Activated T-cell treated with anti-CD3 and anti-CD28 coated beads, Interleukin-2, amount 50 U/mL, for 24 hours (primary cell): ENCODE measurements at regions not wholly inside any gene's neighbourhood (a gene's known extent, or its start where the extent isn't known, plus 50 kb on each side); places are given as distances from the start of the nearest gene placed in this dataset.
A peak's percentile ranks its signal among the peaks of the same experiment; 100 is the strongest.

Source experiments
- DNase-seq: peaks from one replicate; pipeline ENCODE4 v3.0.0-alpha.2; 2020
- H3K27ac Mint-ChIP-seq: 2 replicates; pipeline ENCODE4 v1.8.0; 2020; ENCODE audit warnings: mild to moderate bottlenecking, mixed read lengths
- H3K27me3 Mint-ChIP-seq: 2 replicates; pipeline ENCODE4 v1.8.0; 2020; ENCODE audit warnings: mixed read lengths
- H3K36me3 Mint-ChIP-seq: 2 replicates; pipeline ENCODE4 v1.8.0; 2020; ENCODE audit warnings: low read depth, mixed read lengths
- H3K4me1 Mint-ChIP-seq: 2 replicates; pipeline ENCODE4 v1.8.0; 2020; ENCODE audit warnings: low read depth, mixed read lengths
- H3K4me3 Mint-ChIP-seq: 2 replicates; pipeline ENCODE4 v1.8.0; 2020; ENCODE audit warnings: mild to moderate bottlenecking, moderate library complexity, mixed read lengths
- H3K9me3 Mint-ChIP-seq: 2 replicates; pipeline ENCODE4 v1.8.0; 2020; ENCODE audit warnings: mixed read lengths

GRCh38 chr5:143890487-143890886 is 78.5 kb downstream of the HMHB1 start:
- H3K36me3 Mint-ChIP-seq, result no peaks in the 10 kb centered on the region
- DNase-seq, result no peak
- no peaks in the 10 kb centered on the region for H3K27me3 Mint-ChIP-seq
- no peaks in the 10 kb centered on the region for H3K4me1 Mint-ChIP-seq
- no peaks in the 10 kb centered on the region for H3K9me3 Mint-ChIP-seq
- no peak overlapping the region for H3K27ac Mint-ChIP-seq
- no peak overlapping the region for H3K4me3 Mint-ChIP-seq

GRCh38 chr5:143892271-143892670 is 80.3 kb downstream of the HMHB1 start:
- Mint-ChIP-seq H3K36me3 (no peaks in the 10 kb centered on the region), H3K4me1 (peaks cover 9% of the 10 kb centered on the region), H3K9me3 (no peaks in the 10 kb centered on the region), H3K27me3 (no peaks in the 10 kb centered on the region), H3K4me3 (no peak overlapping the region), H3K27ac (no peak overlapping the region)
- DNase-seq, result no peak

- H3K9me3 Mint-ChIP-seq, result no peaks in the 10 kb centered on the region
- DNase-seq, result no peak
- peaks cover 15% of the 10 kb centered on the region for H3K4me1 Mint-ChIP-seq
- H3K4me3 Mint-ChIP-seq, result no peak overlapping the region
- no peaks in the 10 kb centered on the region for H3K27me3 Mint-ChIP-seq
- no peak overlapping the region for H3K27ac Mint-ChIP-seq
- H3K36me3 Mint-ChIP-seq, result no peaks in the 10 kb centered on the region
Measured at GRCh38 chr5:143892908-143893307, 80.9 kb downstream of the HMHB1 start.

- H3K27me3 Mint-ChIP-seq, result no peaks in the 10 kb centered on the region
- H3K4me1 Mint-ChIP-seq, result peaks cover 21% of the 10 kb centered on the region
- DNase-seq, result no peak
- H3K9me3 Mint-ChIP-seq, result no peaks in the 10 kb centered on the region
- H3K4me3 Mint-ChIP-seq, result no peak overlapping the region
- H3K36me3 Mint-ChIP-seq, result no peaks in the 10 kb centered on the region
- no peak overlapping the region for H3K27ac Mint-ChIP-seq
Measured at GRCh38 chr5:143893638-143894037, 81.7 kb downstream of the HMHB1 start.

- no peak overlapping the region for H3K4me3 Mint-ChIP-seq
- no peaks in the 10 kb centered on the region for H3K27me3 Mint-ChIP-seq
- no peak overlapping the region for H3K27ac Mint-ChIP-seq
- no peak for DNase-seq
- peaks cover 34% of the 10 kb centered on the region for H3K4me1 Mint-ChIP-seq
- H3K36me3 Mint-ChIP-seq, result no peaks in the 10 kb centered on the region
- H3K9me3 Mint-ChIP-seq, result no peaks in the 10 kb centered on the region
Measured at GRCh38 chr5:143896516-143896915, 84.6 kb downstream of the HMHB1 start.

- Mint-ChIP-seq H3K36me3 (no peaks in the 10 kb centered on the region), H3K4me3 (no peak overlapping the region), H3K27ac (no peak overlapping the region), H3K27me3 (no peaks in the 10 kb centered on the region), H3K9me3 (no peaks in the 10 kb centered on the region), H3K4me1 (peaks cover 34% of the 10 kb centered on the region)
- DNase-seq, result no peak
Measured at GRCh38 chr5:143896966-143897365, 85.0 kb downstream of the HMHB1 start.

- Mint-ChIP-seq H3K9me3 (no peaks in the 10 kb centered on the region), H3K27ac (no peak overlapping the region), H3K27me3 (no peaks in the 10 kb centered on the region), H3K4me3 (no peak overlapping the region), H3K4me1 (peaks cover 34% of the 10 kb centered on the region), H3K36me3 (no peaks in the 10 kb centered on the region)
- DNase-seq, result no peak
Measured at GRCh38 chr5:143898381-143898780, 86.4 kb downstream of the HMHB1 start.

GRCh38 chr5:143898916-143899591 is 87.1 kb downstream of the HMHB1 start:
- Mint-ChIP-seq H3K4me3 (no peak overlapping the region), H3K36me3 (no peaks in the 10 kb centered on the region), H3K4me1 (peaks cover 34% of the 10 kb centered on the region), H3K9me3 (no peaks in the 10 kb centered on the region), H3K27ac (peak overlapping the region; percentile 35), H3K27me3 (no peaks in the 10 kb centered on the region)
- DNase-seq, result no peak

- DNase-seq, result no peak
- no peak overlapping the region for H3K4me3 Mint-ChIP-seq
- no peaks in the 10 kb centered on the region for H3K9me3 Mint-ChIP-seq
- no peaks in the 10 kb centered on the region for H3K36me3 Mint-ChIP-seq
- peaks cover 8% of the 10 kb centered on the region for H3K27me3 Mint-ChIP-seq
- no peak overlapping the region for H3K27ac Mint-ChIP-seq
- no peaks in the 10 kb centered on the region for H3K4me1 Mint-ChIP-seq
Measured at GRCh38 chr5:143908959-143909358, 97.0 kb downstream of the HMHB1 start.

GRCh38 chr5:143913008-143913752 is 101.2 kb downstream of the HMHB1 start:
- peaks cover 8% of the 10 kb centered on the region for H3K4me1 Mint-ChIP-seq
- no peaks in the 10 kb centered on the region for H3K9me3 Mint-ChIP-seq
- H3K27ac Mint-ChIP-seq, result no peak overlapping the region
- peaks cover 10% of the 10 kb centered on the region for H3K27me3 Mint-ChIP-seq
- no peaks in the 10 kb centered on the region for H3K36me3 Mint-ChIP-seq
- no peak for DNase-seq
- no peak overlapping the region for H3K4me3 Mint-ChIP-seq

GRCh38 chr5:143914756-143915155 is 102.8 kb downstream of the HMHB1 start:
- Mint-ChIP-seq H3K27ac (no peak overlapping the region), H3K9me3 (no peaks in the 10 kb centered on the region), H3K27me3 (peaks cover 10% of the 10 kb centered on the region), H3K4me3 (no peak overlapping the region), H3K4me1 (peaks cover 8% of the 10 kb centered on the region), H3K36me3 (no peaks in the 10 kb centered on the region)
- DNase-seq, result no peak

- Mint-ChIP-seq H3K36me3 (no peaks in the 10 kb centered on the region), H3K9me3 (no peaks in the 10 kb centered on the region), H3K27me3 (peaks cover 8% of the 10 kb centered on the region), H3K4me1 (peaks cover 11% of the 10 kb centered on the region), H3K4me3 (no peak overlapping the region), H3K27ac (no peak overlapping the region)
- DNase-seq, result no peak
Measured at GRCh38 chr5:143916451-143916850, 104.5 kb downstream of the HMHB1 start.

GRCh38 chr5:143918961-143919360 is 107.0 kb downstream of the HMHB1 start:
- no peaks in the 10 kb centered on the region for H3K9me3 Mint-ChIP-seq
- no peak overlapping the region for H3K27ac Mint-ChIP-seq
- H3K36me3 Mint-ChIP-seq, result no peaks in the 10 kb centered on the region
- DNase-seq, result no peak
- peaks cover 23% of the 10 kb centered on the region for H3K4me1 Mint-ChIP-seq
- H3K4me3 Mint-ChIP-seq, result no peak overlapping the region
- H3K27me3 Mint-ChIP-seq, result peaks cover 2% of the 10 kb centered on the region

GRCh38 chr5:143920772-143921171 is 108.8 kb downstream of the HMHB1 start:
- DNase-seq, result no peak
- Mint-ChIP-seq H3K9me3 (no peaks in the 10 kb centered on the region), H3K36me3 (no peaks in the 10 kb centered on the region), H3K4me3 (no peak overlapping the region), H3K27me3 (no peaks in the 10 kb centered on the region), H3K27ac (no peak overlapping the region), H3K4me1 (peaks cover 18% of the 10 kb centered on the region)

GRCh38 chr5:143921525-143922311 is 109.8 kb downstream of the HMHB1 start:
- H3K4me3 Mint-ChIP-seq, result no peak overlapping the region
- no peaks in the 10 kb centered on the region for H3K9me3 Mint-ChIP-seq
- H3K36me3 Mint-ChIP-seq, result no peaks in the 10 kb centered on the region
- H3K27me3 Mint-ChIP-seq, result no peaks in the 10 kb centered on the region
- H3K27ac Mint-ChIP-seq, result no peak overlapping the region
- no peak for DNase-seq
- H3K4me1 Mint-ChIP-seq, result peaks cover 18% of the 10 kb centered on the region
